Upper lobe of right lung (tissue), 1 donor: ENCODE measurements at regions not wholly inside any gene's neighbourhood (a gene's known extent, or its start where the extent isn't known, plus 50 kb on each side); places are given as distances from the start of the nearest gene placed in this dataset.
"Not testable (repeated sequence)": the region's sequence is repeated elsewhere in the genome, so short reads cannot be mapped to it uniquely, and the experiment has no call there.

Experiments
- ATAC-seq: fragments of 200-7000 bp; cut with Tn5 transposase; one replicate; pipeline ENCODE4 v1.9.1; 2020; ENCODE audit warnings: mild to moderate bottlenecking, moderate library complexity
- DNase-seq: peaks from one replicate; pipeline ENCODE4 v3.0.0-alpha.2; 2020
- H3K27ac ChIP-seq: fragments of 200-600 bp; one replicate; pipeline ENCODE4 v1.8.0; 2022
- H3K27me3 ChIP-seq: fragments of 200-600 bp; one replicate; pipeline ENCODE4 v1.8.0; 2022; ENCODE audit warnings: mild to moderate bottlenecking
- H3K36me3 ChIP-seq: fragments of 200-600 bp; one replicate; pipeline ENCODE4 v1.8.0; 2022
- H3K4me1 ChIP-seq: fragments of 200-600 bp; one replicate; pipeline ENCODE4 v1.8.0; 2022
- H3K4me3 ChIP-seq: fragments of 200-600 bp; one replicate; pipeline ENCODE4 v1.8.0; 2022; ENCODE audit warnings: mild to moderate bottlenecking
- H3K9me3 ChIP-seq: fragments of 200-600 bp; one replicate; pipeline ENCODE4 v1.8.0; 2022
- intact Hi-C: fragments of 100-400 bp; cut with DNase I; formaldehyde crosslinking; loops from one replicate; pipeline ENCODE4 v1.11.0; 2022
- TF ChIP-seq, protein P1 (sequence below): fragments of 200-600 bp; IDR thresholded peaks from one replicate; pipeline ENCODE4 v1.8.0; 2022; ENCODE audit warnings: antibody characterized with exemption
- donor health status: DM: no; HTN: yes; CAD: no; lungs with severe emphysema.

DNA sequence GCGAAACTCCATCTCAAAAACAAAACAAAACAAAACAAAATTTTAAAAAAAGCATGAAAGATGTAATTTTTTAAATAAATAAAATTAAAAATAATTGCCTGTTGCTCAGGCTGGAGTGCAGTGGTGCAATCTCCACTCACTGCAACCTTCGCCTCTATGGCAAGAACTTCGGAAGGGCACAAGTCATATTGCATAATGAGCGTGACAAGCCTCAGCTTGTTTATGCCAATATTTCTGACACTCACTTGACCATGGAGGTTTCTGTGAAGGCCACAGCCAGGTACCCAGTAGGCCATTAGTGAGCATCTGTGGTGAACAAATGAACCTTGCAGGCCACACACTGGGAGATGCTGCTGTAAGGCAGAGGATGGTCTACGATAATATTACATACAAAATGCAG is 106.1 kb upstream of the KMT2C start:
- H3K27me3 ChIP-seq, result no peaks in the 10 kb centered on the region
- no peak for DNase-seq
- TF ChIP-seq, protein P1, sequence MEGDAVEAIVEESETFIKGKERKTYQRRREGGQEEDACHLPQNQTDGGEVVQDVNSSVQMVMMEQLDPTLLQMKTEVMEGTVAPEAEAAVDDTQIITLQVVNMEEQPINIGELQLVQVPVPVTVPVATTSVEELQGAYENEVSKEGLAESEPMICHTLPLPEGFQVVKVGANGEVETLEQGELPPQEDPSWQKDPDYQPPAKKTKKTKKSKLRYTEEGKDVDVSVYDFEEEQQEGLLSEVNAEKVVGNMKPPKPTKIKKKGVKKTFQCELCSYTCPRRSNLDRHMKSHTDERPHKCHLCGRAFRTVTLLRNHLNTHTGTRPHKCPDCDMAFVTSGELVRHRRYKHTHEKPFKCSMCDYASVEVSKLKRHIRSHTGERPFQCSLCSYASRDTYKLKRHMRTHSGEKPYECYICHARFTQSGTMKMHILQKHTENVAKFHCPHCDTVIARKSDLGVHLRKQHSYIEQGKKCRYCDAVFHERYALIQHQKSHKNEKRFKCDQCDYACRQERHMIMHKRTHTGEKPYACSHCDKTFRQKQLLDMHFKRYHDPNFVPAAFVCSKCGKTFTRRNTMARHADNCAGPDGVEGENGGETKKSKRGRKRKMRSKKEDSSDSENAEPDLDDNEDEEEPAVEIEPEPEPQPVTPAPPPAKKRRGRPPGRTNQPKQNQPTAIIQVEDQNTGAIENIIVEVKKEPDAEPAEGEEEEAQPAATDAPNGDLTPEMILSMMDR, result no peak
- intact Hi-C loops, result no loop called here
- no peak for ATAC-seq
- H3K27ac ChIP-seq, result no peak overlapping the region
- no peaks in the 10 kb centered on the region for H3K36me3 ChIP-seq
- H3K4me3 ChIP-seq, result no peak overlapping the region
- no peaks in the 10 kb centered on the region for H3K9me3 ChIP-seq
- no peaks in the 10 kb centered on the region for H3K4me1 ChIP-seq

DNA sequence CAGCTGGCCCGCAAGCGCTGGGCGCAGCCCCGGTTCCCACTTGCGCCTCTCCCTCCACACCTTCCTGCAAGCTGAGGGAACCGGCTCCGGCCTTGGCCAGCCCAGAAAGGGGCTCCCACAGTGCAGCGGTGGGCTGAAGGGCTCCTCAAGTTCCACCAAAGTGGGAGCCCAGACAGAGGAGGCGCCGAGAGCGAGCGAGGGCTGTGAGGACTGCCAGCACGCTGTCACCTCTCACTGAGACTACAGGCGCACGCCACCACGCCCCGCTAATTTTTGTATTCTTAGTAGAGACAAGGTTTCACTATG is 103.3 kb upstream of the KMT2C start:
- H3K36me3 ChIP-seq, ATAC-seq, H3K27me3 ChIP-seq, intact Hi-C loops, H3K4me3 ChIP-seq, H3K9me3 ChIP-seq, H3K4me1 ChIP-seq, H3K27ac ChIP-seq, DNase-seq: not testable (repeated sequence)

DNA sequence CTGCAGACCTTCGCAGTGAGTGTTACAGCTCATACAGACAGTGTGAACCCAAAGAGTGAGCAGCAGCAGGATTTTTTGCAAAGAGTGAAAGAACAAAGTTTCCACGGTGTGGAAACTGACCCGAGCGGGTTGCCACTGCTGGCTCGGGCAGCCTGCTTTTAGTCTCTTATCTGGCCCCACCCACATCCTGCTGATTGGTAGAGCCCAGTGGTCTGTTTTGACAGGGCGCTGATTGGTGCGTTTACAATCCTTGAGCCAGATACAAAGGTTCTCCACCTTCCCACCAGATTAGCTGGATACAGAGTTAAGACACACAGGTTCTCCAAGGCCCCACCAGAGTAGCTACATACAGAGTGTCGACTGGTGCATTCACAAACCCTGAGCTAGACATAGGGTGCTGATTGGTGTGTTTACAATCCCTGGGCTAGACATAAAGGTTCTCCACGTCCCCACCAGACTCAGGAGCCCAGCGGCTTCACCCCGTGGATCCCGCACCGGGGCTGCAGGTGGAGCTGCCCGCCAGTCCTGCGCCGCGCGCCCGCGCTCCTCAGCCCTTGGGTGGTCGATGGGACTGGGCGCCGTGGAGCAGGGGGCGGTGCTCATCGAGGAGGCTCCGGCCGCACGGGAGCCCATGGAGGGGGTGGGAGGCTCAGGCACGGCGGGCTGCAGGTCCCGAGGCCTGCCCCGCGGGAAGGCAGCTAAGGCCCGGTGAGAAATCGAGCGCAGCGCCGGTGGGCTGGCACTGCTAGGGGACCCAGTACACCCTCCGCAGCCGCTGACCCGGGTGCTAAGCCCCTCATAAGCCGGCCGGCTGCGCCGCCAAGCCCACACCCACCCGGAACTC is 102.8 kb upstream of the KMT2C start:
- H3K27me3 ChIP-seq, H3K27ac ChIP-seq, intact Hi-C loops, H3K36me3 ChIP-seq, H3K9me3 ChIP-seq, H3K4me1 ChIP-seq, H3K4me3 ChIP-seq, DNase-seq, ATAC-seq: not testable (repeated sequence)

DNA sequence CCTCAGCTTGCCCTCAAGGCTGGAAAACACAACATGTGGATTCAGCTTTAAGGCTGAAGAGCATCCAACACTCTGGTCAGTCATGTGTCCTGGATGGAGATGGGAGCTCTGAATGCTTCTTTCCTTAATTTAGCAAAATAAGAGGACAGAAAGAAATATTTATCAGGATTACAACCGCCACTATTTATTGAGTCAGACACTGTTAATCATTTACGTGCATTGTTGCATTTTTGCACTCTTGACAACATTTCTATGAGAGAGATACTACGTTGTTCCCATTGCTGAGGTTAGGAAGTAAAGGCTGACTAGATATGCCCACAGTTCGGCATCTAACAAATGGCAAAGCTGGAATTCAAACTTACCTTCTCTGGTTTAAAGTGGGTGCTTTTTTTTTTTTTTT is 101.8 kb upstream of the KMT2C start:
- H3K36me3 ChIP-seq, result no peaks in the 10 kb centered on the region
- no peaks in the 10 kb centered on the region for H3K9me3 ChIP-seq
- H3K4me3 ChIP-seq, result no peak overlapping the region
- TF ChIP-seq, protein P1, result no peak
- no peak overlapping the region for H3K27ac ChIP-seq
- ATAC-seq (no peak), DNase-seq (no peak)
- H3K27me3 ChIP-seq, result no peaks in the 10 kb centered on the region
- intact Hi-C loops, result no loop called here
- no peaks in the 10 kb centered on the region for H3K4me1 ChIP-seq

DNA sequence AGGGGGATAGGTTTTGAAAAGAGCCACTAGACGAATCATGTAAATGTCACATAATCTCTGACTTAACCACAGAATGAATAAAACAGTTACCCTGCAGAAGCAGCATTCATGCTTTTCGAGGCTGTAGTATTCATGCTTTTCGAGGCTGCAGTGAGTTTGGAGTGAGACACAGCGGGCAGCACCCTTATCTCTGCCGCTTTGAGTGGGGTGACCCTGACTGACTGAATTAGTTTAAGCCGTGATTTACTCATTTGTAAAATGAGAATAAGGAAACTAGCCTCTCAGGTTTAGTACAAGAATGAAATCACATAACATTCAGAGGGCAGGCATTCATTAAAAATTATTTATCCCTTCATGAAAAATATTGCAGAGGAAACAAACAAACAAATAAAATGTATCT is 92.8 kb upstream of the KMT2C start:
- TF ChIP-seq, protein P1, result no peak
- H3K4me3 ChIP-seq, result no peak overlapping the region
- H3K27ac ChIP-seq, result no peak overlapping the region
- intact Hi-C loops, result no loop called here
- H3K36me3 ChIP-seq, result no peaks in the 10 kb centered on the region
- DNase-seq (no peak), ATAC-seq (no peak)
- no peaks in the 10 kb centered on the region for H3K27me3 ChIP-seq
- no peaks in the 10 kb centered on the region for H3K4me1 ChIP-seq
- H3K9me3 ChIP-seq, result no peaks in the 10 kb centered on the region

DNA sequence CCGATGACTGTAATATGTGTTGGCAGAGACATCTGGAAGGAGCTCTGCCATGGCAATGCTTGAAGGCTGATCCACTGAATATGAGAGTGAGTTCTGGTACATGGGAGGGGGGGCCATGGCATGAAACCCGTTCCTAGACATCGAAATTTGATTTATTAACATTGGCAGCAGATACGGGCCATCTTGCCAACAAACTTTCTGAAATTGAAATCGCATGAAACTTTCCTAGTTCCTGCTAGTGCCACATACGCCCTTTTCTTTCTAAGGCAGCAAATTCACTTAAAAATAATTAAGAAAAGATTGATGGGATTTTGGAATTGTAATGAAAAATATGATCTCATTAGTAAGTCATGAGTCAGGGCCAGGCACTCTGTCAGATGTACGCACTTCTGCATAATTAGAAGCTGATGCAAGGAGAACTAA is 91.8 kb upstream of the KMT2C start:
- Histone ChIP-seq H3K27ac (no peak overlapping the region), H3K27me3 (no peaks in the 10 kb centered on the region), H3K4me3 (no peak overlapping the region), H3K4me1 (peaks cover under 1% of the 10 kb centered on the region), H3K9me3 (no peaks in the 10 kb centered on the region), H3K36me3 (no peaks in the 10 kb centered on the region)
- intact Hi-C loops, result no loop called here
- TF ChIP-seq, protein P1, result no peak
- ATAC-seq, result no peak
- no peak for DNase-seq

DNA sequence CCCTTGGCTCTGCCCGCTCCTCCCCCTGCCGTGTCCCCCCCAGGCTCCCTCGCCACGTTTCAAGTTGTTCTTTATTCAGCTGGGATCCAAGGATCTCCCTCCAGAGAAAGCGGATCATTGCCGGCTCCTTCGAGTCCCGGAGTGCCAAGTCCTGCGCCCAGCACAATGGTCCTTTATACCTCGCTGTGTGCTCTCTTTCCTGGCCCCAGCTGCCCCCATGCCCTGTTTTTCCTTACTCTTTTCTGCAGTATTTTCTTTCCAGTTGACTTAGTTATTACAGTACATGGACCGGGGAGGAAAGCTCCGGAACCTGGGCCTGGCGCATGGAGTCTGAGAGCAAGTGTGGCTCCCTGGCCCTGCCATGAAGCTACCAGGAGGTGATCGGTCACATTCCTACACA is 88.1 kb upstream of the KMT2C start:
- Histone ChIP-seq H3K27me3 (no peaks in the 10 kb centered on the region), H3K27ac (no peak overlapping the region), H3K4me3 (no peak overlapping the region), H3K9me3 (peaks cover 4% of the 10 kb centered on the region), H3K36me3 (no peaks in the 10 kb centered on the region), H3K4me1 (peaks cover 9% of the 10 kb centered on the region)
- ATAC-seq, result no peak
- DNase-seq, result no peak
- intact Hi-C loops, result no loop called here
- TF ChIP-seq, protein P1, result no peak
